Calu3 (cell line): ENCODE measurements at regions not wholly inside any gene's neighbourhood (a gene's known extent, or its start where the extent isn't known, plus 50 kb on each side); places are given as distances from the start of the nearest gene placed in this dataset.

Experiments used
- BruUV-seq: library from RNA; stranded (reverse); fragments of 400-500 nt; replicated peaks from 2 replicates; lab custom pipeline; 2021; lab: Mats Ljungman, UMichigan
- CTCF ChIA-PET: fragments of 300-600 bp; sonication (Branson Sonifier 250); formaldehyde crosslinking; loops from one replicate; lab custom pipeline; 2022; ENCODE audit warnings: antibody characterized with exemption; lab: Charles Lee
- DNase-seq: peaks from one replicate; pipeline ENCODE4 v3.0.0; 2022
- H3K27ac Mint-ChIP-seq: one replicate; pipeline ENCODE4 v1.8.0; 2022; ENCODE audit warnings: mixed read lengths; ENCODE audit not compliant: unreplicated experiment
- H3K27me3 Mint-ChIP-seq: one replicate; pipeline ENCODE4 v1.8.0; 2022; ENCODE audit warnings: mixed read lengths; ENCODE audit not compliant: unreplicated experiment
- H3K36me3 Mint-ChIP-seq: one replicate; pipeline ENCODE4 v1.8.0; 2022; ENCODE audit warnings: mild to moderate bottlenecking, moderate library complexity, mixed read lengths; ENCODE audit not compliant: insufficient read depth, unreplicated experiment
- H3K4me1 Mint-ChIP-seq: one replicate; pipeline ENCODE4 v1.8.0; 2022; ENCODE audit warnings: mild to moderate bottlenecking, low read depth, mixed read lengths; ENCODE audit not compliant: unreplicated experiment
- H3K4me3 Mint-ChIP-seq: one replicate; pipeline ENCODE4 v1.8.0; 2022; ENCODE audit warnings: mild to moderate bottlenecking, low read depth, moderate library complexity, mixed read lengths; ENCODE audit not compliant: unreplicated experiment
- H3K9me3 Mint-ChIP-seq: one replicate; pipeline ENCODE4 v1.8.0; 2022; ENCODE audit warnings: low read depth, mixed read lengths; ENCODE audit not compliant: unreplicated experiment
- intact Hi-C: fragments of 100-400 bp; cut with micrococcal nuclease; formaldehyde crosslinking; loops from one replicate; pipeline ENCODE4 v1.10.0; 2022; ENCODE audit not compliant: unreplicated experiment
- TF ChIP-seq, protein P1 (sequence below): fragments of 200-600 bp; IDR thresholded peaks from one replicate; pipeline ENCODE4 v1.8.0; 2022; ENCODE audit warnings: antibody characterized with exemption; ENCODE audit not compliant: unreplicated experiment

GRCh38 chr14:96944297-96944696 lies 147.1 kb downstream of the VRK1 start:
- no peak for DNase-seq
- Mint-ChIP-seq H3K27ac (no peak overlapping the region), H3K27me3 (no peaks in the 10 kb centered on the region), H3K36me3 (no peaks in the 10 kb centered on the region), H3K4me3 (no peak overlapping the region), H3K9me3 (no peaks in the 10 kb centered on the region), H3K4me1 (no peaks in the 10 kb centered on the region)
- intact Hi-C loops = no loop called here
- CTCF ChIA-PET = no interaction called here
- BruUV-seq = no TSS peak
- TF ChIP-seq, protein P1, sequence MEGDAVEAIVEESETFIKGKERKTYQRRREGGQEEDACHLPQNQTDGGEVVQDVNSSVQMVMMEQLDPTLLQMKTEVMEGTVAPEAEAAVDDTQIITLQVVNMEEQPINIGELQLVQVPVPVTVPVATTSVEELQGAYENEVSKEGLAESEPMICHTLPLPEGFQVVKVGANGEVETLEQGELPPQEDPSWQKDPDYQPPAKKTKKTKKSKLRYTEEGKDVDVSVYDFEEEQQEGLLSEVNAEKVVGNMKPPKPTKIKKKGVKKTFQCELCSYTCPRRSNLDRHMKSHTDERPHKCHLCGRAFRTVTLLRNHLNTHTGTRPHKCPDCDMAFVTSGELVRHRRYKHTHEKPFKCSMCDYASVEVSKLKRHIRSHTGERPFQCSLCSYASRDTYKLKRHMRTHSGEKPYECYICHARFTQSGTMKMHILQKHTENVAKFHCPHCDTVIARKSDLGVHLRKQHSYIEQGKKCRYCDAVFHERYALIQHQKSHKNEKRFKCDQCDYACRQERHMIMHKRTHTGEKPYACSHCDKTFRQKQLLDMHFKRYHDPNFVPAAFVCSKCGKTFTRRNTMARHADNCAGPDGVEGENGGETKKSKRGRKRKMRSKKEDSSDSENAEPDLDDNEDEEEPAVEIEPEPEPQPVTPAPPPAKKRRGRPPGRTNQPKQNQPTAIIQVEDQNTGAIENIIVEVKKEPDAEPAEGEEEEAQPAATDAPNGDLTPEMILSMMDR = no peak

- Mint-ChIP-seq H3K4me1 (no peaks in the 10 kb centered on the region), H3K27me3 (no peaks in the 10 kb centered on the region), H3K36me3 (no peaks in the 10 kb centered on the region), H3K4me3 (no peak overlapping the region), H3K27ac (no peak overlapping the region), H3K9me3 (no peaks in the 10 kb centered on the region)
- intact Hi-C loops = no loop called here
- DNase-seq = no peak
- BruUV-seq = no TSS peak
- TF ChIP-seq, protein P1 = no peak
- CTCF ChIA-PET = no interaction called here
Measured at GRCh38 chr14:96945721-96946120, 148.5 kb downstream of the VRK1 start.

- Mint-ChIP-seq H3K27ac (no peak overlapping the region), H3K36me3 (no peaks in the 10 kb centered on the region), H3K9me3 (no peaks in the 10 kb centered on the region), H3K4me3 (no peak overlapping the region), H3K27me3 (no peaks in the 10 kb centered on the region), H3K4me1 (no peaks in the 10 kb centered on the region)
- DNase-seq = no peak
- intact Hi-C loops = no loop called here
- BruUV-seq = no TSS peak
- CTCF ChIA-PET = no interaction called here
- TF ChIP-seq, protein P1 = no peak
Measured at GRCh38 chr14:96949594-96949993, 152.4 kb downstream of the VRK1 start.

- Mint-ChIP-seq H3K4me1 (no peaks in the 10 kb centered on the region), H3K36me3 (no peaks in the 10 kb centered on the region), H3K27ac (no peak overlapping the region), H3K27me3 (no peaks in the 10 kb centered on the region), H3K4me3 (no peak overlapping the region), H3K9me3 (no peaks in the 10 kb centered on the region)
- BruUV-seq = no TSS peak
- TF ChIP-seq, protein P1 = no peak
- intact Hi-C loops = no loop called here
- no peak for DNase-seq
- CTCF ChIA-PET = no interaction called here
Measured at GRCh38 chr14:96951511-96951910, 154.3 kb downstream of the VRK1 start.
